Astrocyte (in vitro differentiated cells and primary cell): ENCODE measurements at regions not wholly inside any gene's neighbourhood (a gene's known extent, or its start where the extent isn't known, plus 50 kb on each side); places are given as distances from the start of the nearest gene placed in this dataset.

Experiments used
- DNase-seq: peaks from one replicate; pipeline ENCODE4 v3.0.0-alpha.2; 2010; ENCODE audit warnings: low read depth
- FAIRE-seq: peaks from 2 replicates; lab custom pipeline; 2011; peaks lifted over from hg19 to GRCh38; lab: Jason Lieb, UNC
- H2AFZ ChIP-seq: 2 replicates; pipeline ENCODE4 v1.6.0; 2012; ENCODE audit warnings: low read depth, low read length, inconsistent platforms
- H3K27ac ChIP-seq: 2 replicates; pipeline ENCODE4 v1.5.1; 2011; ENCODE audit warnings: low read depth, low read length, inconsistent platforms
- H3K27me3 ChIP-seq: 2 replicates; pipeline ENCODE4 v1.6.0; 2011; ENCODE audit warnings: low read length, inconsistent platforms; ENCODE audit not compliant: insufficient read depth
- H3K36me3 ChIP-seq: 2 replicates; pipeline ENCODE4 v1.5.1; 2011; ENCODE audit warnings: low read length, inconsistent platforms; ENCODE audit not compliant: insufficient read depth
- H3K4me1 ChIP-seq: 2 replicates; pipeline ENCODE4 v1.5.1; 2011; ENCODE audit warnings: low read length, inconsistent platforms; ENCODE audit not compliant: insufficient read depth
- H3K4me2 ChIP-seq: 2 replicates; pipeline ENCODE4 v1.6.0; 2012; ENCODE audit warnings: low read length, inconsistent platforms
- H3K4me3 ChIP-seq: 2 replicates; pipeline ENCODE4 v1.5.1; 2011; ENCODE audit warnings: low read depth, mild to moderate bottlenecking, low read length, inconsistent platforms; ENCODE audit not compliant: insufficient read depth
- H3K79me2 ChIP-seq: 2 replicates; pipeline ENCODE4 v1.6.0; 2012; ENCODE audit warnings: mild to moderate bottlenecking, low read length, inconsistent platforms; ENCODE audit not compliant: insufficient read depth
- H3K9ac ChIP-seq: 2 replicates; pipeline ENCODE4 v1.6.0; 2012; ENCODE audit warnings: mild to moderate bottlenecking, low read length, inconsistent platforms
- H3K9me3 ChIP-seq: 2 replicates; pipeline ENCODE4 v1.5.1; 2012; ENCODE audit warnings: low read depth, mild to moderate bottlenecking, low read length, inconsistent platforms; ENCODE audit not compliant: insufficient read depth
- H4K20me1 ChIP-seq: 2 replicates; pipeline ENCODE4 v1.6.0; 2012; ENCODE audit warnings: low read length, inconsistent platforms; ENCODE audit not compliant: insufficient read depth
- H3K27ac Mint-ChIP-seq: one replicate; pipeline ENCODE4 v1.8.0; 2021; ENCODE audit warnings: mild to moderate bottlenecking, mixed read lengths; ENCODE audit not compliant: unreplicated experiment
- H3K27me3 Mint-ChIP-seq: one replicate; pipeline ENCODE4 v1.8.0; 2021; ENCODE audit warnings: low read depth, mixed read lengths; ENCODE audit not compliant: unreplicated experiment
- H3K36me3 Mint-ChIP-seq: one replicate; pipeline ENCODE4 v1.8.0; 2021; ENCODE audit warnings: low read depth, mixed read lengths; ENCODE audit not compliant: unreplicated experiment
- H3K4me1 Mint-ChIP-seq: one replicate; pipeline ENCODE4 v1.8.0; 2021; ENCODE audit warnings: low read depth, mixed read lengths; ENCODE audit not compliant: unreplicated experiment
- H3K4me3 Mint-ChIP-seq: one replicate; pipeline ENCODE4 v1.8.0; 2021; ENCODE audit warnings: mild to moderate bottlenecking, moderate library complexity, mixed read lengths; ENCODE audit not compliant: unreplicated experiment
- H3K9me3 Mint-ChIP-seq: one replicate; pipeline ENCODE4 v1.8.0; 2021; ENCODE audit warnings: mild to moderate bottlenecking, mixed read lengths; ENCODE audit not compliant: unreplicated experiment
- CTCF ChIP-seq: IDR thresholded peaks from 2 replicates; pipeline ENCODE4 v1.5.1; 2011; ENCODE audit warnings: low read depth, mild to moderate bottlenecking, inconsistent platforms, low read length, moderate library complexity; ENCODE audit not compliant: insufficient read depth
- EZH2 ChIP-seq: IDR thresholded peaks from 2 replicates; pipeline ENCODE4 v1.6.1; 2012; ENCODE audit warnings: mild to moderate bottlenecking, low read length, inconsistent platforms; ENCODE audit not compliant: insufficient read depth

GRCh38 chr6:11358904-11359830 is 126.7 kb upstream of the NEDD9 start:
- Histone ChIP-seq H3K36me3 (no peaks in the 10 kb centered on the region), H3K79me2 (no peaks in the 10 kb centered on the region), H3K4me2 (no peak overlapping the region), H3K27ac (no peak overlapping the region), H3K4me3 (no peak overlapping the region), H3K9ac (no peak overlapping the region), H3K4me1 (peaks cover 5% of the 10 kb centered on the region), H2AFZ (no peak overlapping the region), H3K9me3 (no peaks in the 10 kb centered on the region), H3K27me3 (no peaks in the 10 kb centered on the region), H4K20me1 (no peaks in the 10 kb centered on the region)
- FAIRE-seq (no peak), DNase-seq (no peak)
- peaks cover 8% of the 10 kb centered on the region for H3K9me3 Mint-ChIP-seq
- no peak overlapping the region for H3K27ac Mint-ChIP-seq
- peaks cover 17% of the 10 kb centered on the region for H3K4me1 Mint-ChIP-seq
- H3K4me3 Mint-ChIP-seq, result no peak overlapping the region
- peaks cover 2% of the 10 kb centered on the region for H3K36me3 Mint-ChIP-seq
- no peaks in the 10 kb centered on the region for H3K27me3 Mint-ChIP-seq
- no peak for TF ChIP-seq CTCF

- DNase-seq (no peak), FAIRE-seq (no peak)
- Histone ChIP-seq H3K27me3 (no peaks in the 10 kb centered on the region), H3K27ac (no peak overlapping the region), H3K9ac (no peak overlapping the region), H3K4me2 (no peak overlapping the region), H3K4me1 (peaks cover 11% of the 10 kb centered on the region), H3K79me2 (no peaks in the 10 kb centered on the region), H3K9me3 (no peaks in the 10 kb centered on the region), H3K36me3 (no peaks in the 10 kb centered on the region), H4K20me1 (no peaks in the 10 kb centered on the region), H3K4me3 (no peak overlapping the region), H2AFZ (no peak overlapping the region)
- TF ChIP-seq EZH2 (no peak), CTCF (no peak)
- H3K36me3 Mint-ChIP-seq, result peaks cover 2% of the 10 kb centered on the region
- H3K4me1 Mint-ChIP-seq, result peaks cover 21% of the 10 kb centered on the region
- H3K4me3 Mint-ChIP-seq, result no peak overlapping the region
- peaks cover 10% of the 10 kb centered on the region for H3K9me3 Mint-ChIP-seq
- no peaks in the 10 kb centered on the region for H3K27me3 Mint-ChIP-seq
- H3K27ac Mint-ChIP-seq, result no peak overlapping the region
Observed at GRCh38 chr6:11357285-11357684, 124.8 kb upstream of the NEDD9 start.
